HUES48 (cell line): ENCODE measurements at regions not wholly inside any gene's neighbourhood (a gene's known extent, or its start where the extent isn't known, plus 50 kb on each side); places are given as distances from the start of the nearest gene placed in this dataset.

ENCODE experiments used
- H3K27ac ChIP-seq: one replicate; pipeline ENCODE4 v1.7.0; 2013; ENCODE audit warnings: low read depth, low read length, inconsistent platforms
- H3K27me3 ChIP-seq: 2 replicates; pipeline ENCODE4 v1.6.1; 2013; ENCODE audit warnings: mild to moderate bottlenecking, low read length; ENCODE audit not compliant: control insufficient read depth, insufficient read depth
- H3K36me3 ChIP-seq: 2 replicates; pipeline ENCODE4 v1.6.1; 2013; ENCODE audit warnings: low read length; ENCODE audit not compliant: control insufficient read depth, insufficient read depth
- H3K4me1 ChIP-seq: 2 replicates; pipeline ENCODE4 v1.6.1; 2013; ENCODE audit warnings: mild to moderate bottlenecking, low read length; ENCODE audit not compliant: control insufficient read depth, insufficient read depth
- H3K4me3 ChIP-seq: 2 replicates; pipeline ENCODE4 v1.5.1; 2013; ENCODE audit warnings: mild to moderate bottlenecking, low read depth, low read length
- H3K9ac ChIP-seq: 2 replicates; pipeline ENCODE4 v1.6.1; 2013; ENCODE audit warnings: mild to moderate bottlenecking, low read depth, low read length, moderate library complexity
- H3K9me3 ChIP-seq: 2 replicates; pipeline ENCODE4 v1.6.1; 2013; ENCODE audit warnings: low read length; ENCODE audit not compliant: control insufficient read depth, insufficient read depth

DNA sequence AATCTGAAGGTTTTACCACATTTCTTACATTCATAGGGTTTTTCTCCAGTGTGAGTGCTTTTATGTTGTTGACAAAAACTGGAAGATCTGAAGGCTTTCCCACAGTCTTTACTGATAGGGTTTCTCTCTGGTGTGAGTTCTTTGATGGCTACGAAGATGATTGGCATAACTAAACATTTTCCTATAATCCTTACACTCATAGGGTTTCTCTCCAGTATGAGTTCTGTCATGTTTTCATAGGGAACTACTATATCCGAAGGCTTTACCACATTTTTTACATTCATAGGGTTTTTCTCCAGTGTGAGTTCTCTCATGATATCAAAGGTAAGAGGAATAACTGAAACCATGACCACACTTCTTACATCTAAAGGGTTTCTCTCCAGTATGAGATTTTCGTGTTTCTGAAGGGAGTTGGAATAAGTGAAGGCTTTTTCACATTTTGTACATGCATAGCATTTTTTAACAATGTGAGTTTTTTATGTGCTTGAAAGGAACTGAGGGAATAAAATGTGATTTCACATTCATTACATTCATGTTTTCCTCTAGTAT lies 1987.7 kb downstream of the TP53TG3F start:
- Histone ChIP-seq H3K4me3 (no peak overlapping the region), H3K27me3 (no peaks in the 10 kb centered on the region), H3K9me3 (peaks cover 98% of the 10 kb centered on the region), H3K9ac (no peak overlapping the region), H3K4me1 (no peaks in the 10 kb centered on the region), H3K27ac (no peak overlapping the region), H3K36me3 (no peaks in the 10 kb centered on the region)

DNA sequence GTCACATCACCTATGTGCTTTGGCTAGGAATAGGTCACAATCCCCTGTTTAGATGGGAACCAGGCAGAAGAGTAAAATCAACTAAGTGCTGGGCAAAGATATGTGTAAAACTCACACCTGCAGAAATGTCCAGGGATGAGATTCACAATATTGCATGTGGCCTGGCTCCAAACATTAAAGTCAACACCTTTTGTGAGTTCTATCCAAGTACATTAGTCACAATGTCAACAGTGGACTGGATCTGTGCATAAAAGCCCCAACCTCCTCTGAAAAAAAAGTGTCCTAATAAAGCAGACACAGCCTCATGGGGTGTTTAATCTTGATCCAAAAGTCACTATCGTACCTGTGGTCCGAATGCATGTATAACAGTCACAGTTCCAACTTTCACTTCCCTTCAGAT lies 1990.3 kb downstream of the TP53TG3F start:
- Histone ChIP-seq H3K27me3 (no peaks in the 10 kb centered on the region), H3K4me1 (no peaks in the 10 kb centered on the region), H3K36me3 (no peaks in the 10 kb centered on the region), H3K27ac (no peak overlapping the region), H3K4me3 (no peak overlapping the region), H3K9me3 (peaks cover 99% of the 10 kb centered on the region), H3K9ac (no peak overlapping the region)

DNA sequence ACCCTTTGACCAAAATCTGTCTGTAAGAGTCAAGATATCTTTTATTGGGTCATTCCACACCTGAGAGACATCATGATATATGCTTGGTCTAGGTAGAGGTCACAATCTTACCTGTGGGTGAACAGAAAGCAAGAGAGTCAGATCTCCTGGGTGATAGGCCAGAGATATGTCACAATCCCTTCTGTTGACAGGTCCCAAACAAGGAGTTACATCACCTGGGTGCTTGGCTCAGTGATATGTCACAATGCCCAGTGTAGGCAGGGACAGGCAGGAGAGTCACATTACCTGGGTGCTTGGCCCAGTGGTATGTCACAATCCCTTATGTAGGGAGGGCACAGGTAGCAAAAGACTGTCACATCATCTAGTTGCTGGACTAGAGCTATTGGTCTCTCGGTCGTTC lies 1991.2 kb downstream of the TP53TG3F start:
- no peak overlapping the region for H3K27ac ChIP-seq
- no peaks in the 10 kb centered on the region for H3K4me1 ChIP-seq
- no peak overlapping the region for H3K9ac ChIP-seq
- H3K36me3 ChIP-seq, result no peaks in the 10 kb centered on the region
- no peaks in the 10 kb centered on the region for H3K27me3 ChIP-seq
- H3K4me3 ChIP-seq, result no peak overlapping the region
- peaks cover 100% of the 10 kb centered on the region for H3K9me3 ChIP-seq

DNA sequence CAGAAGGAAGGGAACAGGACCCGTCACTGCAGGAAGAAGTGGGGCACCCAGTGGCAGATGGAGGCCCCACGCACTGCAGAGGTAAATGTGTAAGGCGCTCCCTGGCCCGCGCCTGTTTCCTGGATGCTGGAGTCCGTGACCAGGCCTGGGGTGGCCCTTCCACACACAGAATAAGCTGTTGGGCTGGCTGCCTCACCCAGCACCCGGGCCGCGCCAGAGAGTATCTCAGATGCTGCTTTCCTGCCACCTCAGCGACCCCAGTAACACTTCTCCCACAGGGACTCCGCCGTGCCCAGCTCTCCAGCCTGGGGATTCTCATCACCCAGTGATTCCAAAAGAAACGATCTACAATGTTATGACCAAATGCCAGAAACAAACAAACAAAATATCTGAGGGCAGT lies 1993.1 kb downstream of the TP53TG3F start:
- no peaks in the 10 kb centered on the region for H3K36me3 ChIP-seq
- H3K27ac ChIP-seq, result no peak overlapping the region
- H3K4me1 ChIP-seq, result no peaks in the 10 kb centered on the region
- peaks cover 100% of the 10 kb centered on the region for H3K9me3 ChIP-seq
- H3K4me3 ChIP-seq, result no peak overlapping the region
- H3K9ac ChIP-seq, result no peak overlapping the region
- H3K27me3 ChIP-seq, result no peaks in the 10 kb centered on the region

DNA sequence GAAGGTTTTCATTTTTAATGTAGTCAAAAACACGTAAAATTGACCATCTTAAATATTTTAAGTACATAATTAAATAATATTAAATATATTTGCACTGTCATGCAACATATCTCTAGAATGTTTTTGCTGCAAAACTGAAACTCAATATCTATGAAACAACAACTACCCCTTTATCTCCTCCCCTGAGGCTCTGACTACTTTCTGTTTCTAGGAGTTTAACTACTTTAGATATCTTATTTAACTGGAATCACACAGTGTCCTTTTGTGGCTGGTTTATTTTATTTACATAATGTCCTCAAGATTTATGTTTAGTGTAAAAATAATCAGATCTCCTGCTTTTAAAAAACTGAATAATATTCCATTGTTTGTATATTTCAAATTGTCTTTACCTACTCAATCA lies 2003.9 kb downstream of the TP53TG3F start:
- Histone ChIP-seq H3K4me3 (peak overlapping the region; percentile 25; the same call in 1 of the 2 replicates), H3K9me3 (peaks cover 98% of the 10 kb centered on the region), H3K4me1 (no peaks in the 10 kb centered on the region), H3K36me3 (no peaks in the 10 kb centered on the region), H3K27me3 (no peaks in the 10 kb centered on the region), H3K27ac (no peak overlapping the region), H3K9ac (no peak overlapping the region)

DNA sequence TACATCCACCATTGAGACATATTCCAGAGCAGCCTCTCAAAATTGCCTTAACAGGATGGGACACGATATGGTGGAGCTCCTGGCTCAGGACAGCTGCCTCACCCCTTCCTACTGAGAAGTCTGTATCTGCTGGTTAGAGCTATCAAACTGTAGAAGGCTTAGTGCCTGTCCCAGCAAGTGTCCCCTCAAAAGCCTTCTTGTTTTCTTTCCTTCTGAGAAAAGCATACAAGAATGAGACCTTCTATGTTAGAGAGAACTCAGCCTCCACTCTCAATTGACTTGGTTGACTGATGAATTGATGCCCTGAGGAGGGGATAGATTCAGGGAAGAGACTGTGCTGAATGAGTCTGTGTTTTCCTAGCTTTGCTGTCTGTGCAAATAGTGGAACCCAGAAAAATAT lies 2020.9 kb downstream of the TP53TG3F start:
- no peak overlapping the region for H3K4me3 ChIP-seq
- H3K9me3 ChIP-seq, result peaks cover 97% of the 10 kb centered on the region

DNA sequence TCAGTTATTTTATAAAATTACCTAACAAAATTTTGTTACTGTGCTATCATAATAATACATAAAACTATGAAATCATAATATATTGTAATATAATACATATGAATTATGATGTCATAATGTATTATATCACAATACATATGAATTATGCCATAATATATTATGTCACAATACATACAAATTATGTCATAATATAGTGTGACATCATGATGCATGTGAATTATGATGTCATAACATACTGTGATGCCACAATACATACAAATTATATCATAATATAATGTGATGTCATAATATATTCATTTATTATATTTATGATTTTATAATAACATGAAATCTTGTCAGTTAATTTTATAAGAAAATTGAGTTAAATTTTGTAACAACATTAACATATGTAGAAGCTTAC lies 2021.6 kb downstream of the TP53TG3F start:
- Histone ChIP-seq H3K27ac (no peak overlapping the region), H3K9ac (no peak overlapping the region), H3K27me3 (no peaks in the 10 kb centered on the region), H3K9me3 (peaks cover 97% of the 10 kb centered on the region), H3K4me1 (no peaks in the 10 kb centered on the region), H3K36me3 (no peaks in the 10 kb centered on the region), H3K4me3 (peak overlapping the region; percentile 21; the same call in 1 of the 2 replicates)

More for the DNA sequence above, 2020.9 kb downstream of the TP53TG3F start:
- no peak overlapping the region for H3K27ac ChIP-seq
- no peaks in the 10 kb centered on the region for H3K27me3 ChIP-seq
- H3K9ac ChIP-seq, result no peak overlapping the region
- no peaks in the 10 kb centered on the region for H3K36me3 ChIP-seq
- no peaks in the 10 kb centered on the region for H3K4me1 ChIP-seq

DNA sequence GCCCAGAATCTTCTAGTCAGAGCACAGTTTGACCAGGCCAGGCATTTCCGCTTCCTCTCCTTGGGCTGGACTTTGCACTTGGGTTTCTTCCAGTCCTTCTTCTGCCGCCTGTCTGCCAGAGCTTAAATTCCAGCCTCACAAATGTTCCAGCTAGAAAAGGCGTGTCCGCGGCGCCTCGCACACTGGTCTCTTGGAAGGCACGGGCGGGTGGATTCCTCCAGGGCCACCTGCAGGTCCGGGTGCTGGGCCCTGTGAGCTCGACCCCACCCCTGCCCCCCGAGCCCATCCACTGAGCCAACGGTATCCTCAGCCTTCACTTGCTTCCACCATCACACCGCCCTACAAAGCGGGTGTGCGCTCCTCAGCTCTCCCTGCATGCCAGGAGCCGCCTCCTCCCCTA lies 2026.5 kb downstream of the TP53TG3F start:
- Histone ChIP-seq H3K4me1 (no peaks in the 10 kb centered on the region), H3K4me3 (0 out of 2 replicates have a peak overlapping the region, but pooled peaks have one; percentile 10), H3K36me3 (no peaks in the 10 kb centered on the region), H3K27ac (no peak overlapping the region), H3K27me3 (no peaks in the 10 kb centered on the region), H3K9ac (no peak overlapping the region), H3K9me3 (peaks cover 98% of the 10 kb centered on the region)

DNA sequence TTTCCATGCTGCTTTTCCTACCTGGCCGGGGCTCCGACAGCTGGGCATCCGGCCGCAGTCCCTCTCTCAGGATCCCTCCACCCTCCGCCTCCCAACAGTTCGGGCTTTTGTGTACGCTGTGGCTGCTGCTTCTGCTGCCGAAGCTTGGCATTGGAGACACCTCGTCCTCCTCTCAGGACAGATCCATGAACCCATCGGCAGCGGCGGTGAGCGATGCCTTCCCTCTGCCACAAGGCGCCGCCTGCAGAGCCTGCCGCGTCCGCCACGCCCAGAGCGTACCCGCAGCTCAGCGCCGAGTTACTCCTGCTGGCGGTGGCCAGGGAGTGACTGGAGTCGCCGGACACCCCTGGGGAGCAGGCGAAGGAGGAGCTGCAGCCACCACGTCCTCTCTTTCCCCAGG lies 2032.8 kb downstream of the TP53TG3F start:
- Histone ChIP-seq H3K4me3 (no peak overlapping the region), H3K27ac (no peak overlapping the region), H3K27me3 (no peaks in the 10 kb centered on the region), H3K4me1 (no peaks in the 10 kb centered on the region), H3K9ac (no peak overlapping the region), H3K36me3 (no peaks in the 10 kb centered on the region), H3K9me3 (peaks cover 100% of the 10 kb centered on the region)

DNA sequence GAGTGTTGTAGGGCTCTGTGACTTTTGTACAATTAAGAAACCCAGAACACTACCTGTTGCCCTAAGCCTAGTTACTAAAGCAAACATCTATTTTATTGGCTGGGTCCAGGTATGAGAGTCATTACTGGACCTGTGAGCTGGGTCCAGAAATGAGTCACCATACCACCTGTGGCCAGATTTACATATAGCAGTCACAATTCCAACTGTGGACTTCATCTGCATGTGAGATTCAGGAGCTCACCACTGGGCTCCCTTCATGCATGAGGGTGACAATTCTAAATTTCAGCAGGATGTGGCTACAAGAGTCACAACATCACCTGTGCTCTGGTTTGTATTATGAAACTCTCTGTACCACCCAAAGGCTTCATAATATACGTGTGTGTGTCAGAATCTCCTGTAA lies 2038.0 kb downstream of the TP53TG3F start:
- no peaks in the 10 kb centered on the region for H3K36me3 ChIP-seq
- H3K27ac ChIP-seq, result no peak overlapping the region
- H3K9ac ChIP-seq, result no peak overlapping the region
- no peaks in the 10 kb centered on the region for H3K27me3 ChIP-seq
- H3K4me1 ChIP-seq, result no peaks in the 10 kb centered on the region
- peaks cover 100% of the 10 kb centered on the region for H3K9me3 ChIP-seq
- H3K4me3 ChIP-seq, result no peak overlapping the region

DNA sequence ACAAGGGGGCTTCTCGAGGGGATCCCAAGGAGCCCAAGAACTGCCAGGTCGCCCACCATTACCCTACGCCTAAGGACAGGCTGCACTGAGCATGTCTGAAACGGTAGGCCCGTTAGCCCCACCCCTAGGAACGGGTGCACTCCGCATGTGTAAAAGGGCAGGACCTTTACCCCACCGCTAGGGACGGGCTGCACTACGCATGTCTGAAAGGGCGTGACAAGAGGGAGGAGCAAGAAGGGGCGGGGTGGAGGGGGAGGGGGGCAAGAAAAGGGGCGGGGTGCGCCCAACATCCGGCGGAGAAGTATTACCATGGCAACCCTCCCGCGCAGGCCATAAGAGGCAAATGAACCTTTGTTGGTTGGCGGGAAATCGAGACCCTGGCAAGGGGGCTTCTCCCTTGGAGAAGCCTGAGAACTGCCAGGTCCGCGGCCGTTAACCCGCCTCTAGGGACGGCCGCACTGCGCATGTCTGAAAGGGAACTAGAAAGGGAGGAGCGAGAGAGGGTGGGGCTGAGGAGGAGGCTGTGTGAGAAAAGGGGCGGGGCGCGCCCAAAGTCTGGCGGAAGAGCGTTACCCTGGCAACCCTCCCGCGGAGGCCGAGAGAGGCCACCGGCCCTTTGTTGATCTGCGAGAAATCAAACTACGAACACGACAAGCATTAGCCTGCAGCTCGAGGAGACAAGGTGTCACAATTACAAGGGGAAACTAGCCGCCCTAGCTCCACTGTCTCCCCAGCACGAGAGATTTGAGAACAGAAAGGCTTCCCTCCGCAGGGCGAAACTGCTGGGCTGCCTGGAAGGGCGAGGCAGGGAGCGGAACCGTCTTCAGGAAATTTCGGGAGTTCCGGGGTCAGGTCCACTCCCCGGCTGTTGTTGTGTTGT lies 2046.8 kb downstream of the TP53TG3F start:
- Histone ChIP-seq H3K4me3 (no peak overlapping the region), H3K36me3 (no peaks in the 10 kb centered on the region), H3K9me3 (peaks cover 98% of the 10 kb centered on the region), H3K4me1 (no peaks in the 10 kb centered on the region), H3K27me3 (no peaks in the 10 kb centered on the region), H3K9ac (no peak overlapping the region), H3K27ac (no peak overlapping the region)
